ENCODE measurements at regions not wholly inside any gene's neighbourhood (a gene's known extent, or its start where the extent isn't known, plus 50 kb on each side); places are given as distances from the start of the nearest gene placed in this dataset.

GRCh38 chr12:126156806-126157574, 1091.8 kb downstream of the AACS start:
- DNase-seq = no peak

- DNase-seq = no peak
Observed at GRCh38 chr12:126157575-126157966, 1092.3 kb downstream of the AACS start.

GRCh38 chr12:126159139-126159538, 1093.9 kb downstream of the AACS start:
- no peak for DNase-seq

GRCh38 chr12:126160912-126161311, 1095.7 kb downstream of the AACS start:
- no peak for DNase-seq

- no peak for DNase-seq
Observed at GRCh38 chr12:126163984-126164383, 1098.7 kb downstream of the AACS start.

GRCh38 chr12:126171937-126172559, 1106.8 kb downstream of the AACS start:
- DNase-seq = no peak

- no peak for DNase-seq
Observed at GRCh38 chr12:126182619-126183236, 1117.5 kb downstream of the AACS start.

GRCh38 chr12:126185025-126185424, 1119.8 kb downstream of the AACS start:
- no peak for DNase-seq

- no peak for DNase-seq
Observed at GRCh38 chr12:126189856-126190255, 1124.6 kb downstream of the AACS start.

- no peak for DNase-seq
Observed at GRCh38 chr12:126191031-126191891, 1126.0 kb downstream of the AACS start.

- DNase-seq = no peak
Observed at GRCh38 chr12:126191949-126192348, 1126.7 kb downstream of the AACS start.

- DNase-seq = no peak
Observed at GRCh38 chr12:126193190-126193589, 1128.0 kb downstream of the AACS start.

- no peak for DNase-seq
Observed at GRCh38 chr12:126196263-126196662, 1131.0 kb downstream of the AACS start.

GRCh38 chr12:126198516-126198915, 1133.3 kb downstream of the AACS start:
- DNase-seq = no peak

GRCh38 chr12:126198966-126199692, 1133.9 kb downstream of the AACS start:
- no peak for DNase-seq

- DNase-seq = no peak
Observed at GRCh38 chr12:126201981-126202537, 1136.8 kb downstream of the AACS start.

GRCh38 chr12:126204326-126204725, 1139.1 kb downstream of the AACS start:
- DNase-seq = no peak

GRCh38 chr12:126210026-126210425, 1144.8 kb downstream of the AACS start:
- no peak for DNase-seq

- DNase-seq = no peak
Observed at GRCh38 chr12:126210448-126210847, 1145.2 kb downstream of the AACS start.

- no peak for DNase-seq
Observed at GRCh38 chr12:126212824-126213223, 1147.6 kb downstream of the AACS start.

GRCh38 chr12:126218697-126219096, 1153.5 kb downstream of the AACS start:
- no peak for DNase-seq

GRCh38 chr12:126219139-126219538, 1153.9 kb downstream of the AACS start:
- no peak for DNase-seq

Measured in CD4-positive, alpha-beta T cell treated with Interleukin-4 for 1 hour (primary cell).